CD8-positive, alpha-beta memory T cell (primary cell): ENCODE measurements at regions not wholly inside any gene's neighbourhood (a gene's known extent, or its start where the extent isn't known, plus 50 kb on each side); places are given as distances from the start of the nearest gene placed in this dataset.

ENCODE experiments used
- CTCF ChIA-PET: fragments of 350-600 bp; sonication (Branson Sonifier 250); formaldehyde crosslinking; loops from one replicate; lab custom pipeline; 2021; ENCODE audit warnings: antibody characterized with exemption; lab: Charles Lee
- POLR2A ChIA-PET: fragments of 350-600 bp; sonication (Branson Sonifier 250); formaldehyde crosslinking; loops from one replicate; lab custom pipeline; 2021; ENCODE audit warnings: antibody characterized with exemption; lab: Charles Lee
- DNase-seq, 5 donors: peaks; one replicate each; pipeline versions ENCODE4 v3.0.0 to v3.0.0-alpha.2; 2020 to 2022; ENCODE audit warnings: mixed read lengths in 1 of 5
- H3K27ac ChIP-seq: one replicate; pipeline ENCODE4 v1.7.0; 2013; ENCODE audit warnings: low read depth, mild to moderate bottlenecking, low read length, moderate library complexity
- H3K27me3 ChIP-seq: 2 replicates; pipeline ENCODE4 v1.7.0; 2013; ENCODE audit warnings: low read length, mild to moderate bottlenecking; ENCODE audit not compliant: insufficient read depth, poor library complexity, severe bottlenecking
- H3K36me3 ChIP-seq: 2 replicates; pipeline ENCODE4 v1.7.0; 2013; ENCODE audit warnings: mild to moderate bottlenecking, low read length, moderate library complexity; ENCODE audit not compliant: insufficient read depth
- H3K4me1 ChIP-seq: 2 replicates; pipeline ENCODE4 v1.7.0; 2013; ENCODE audit warnings: mild to moderate bottlenecking, low read length, moderate library complexity; ENCODE audit not compliant: insufficient read depth
- H3K4me3 ChIP-seq: 2 replicates; pipeline ENCODE4 v1.7.0; 2013; ENCODE audit warnings: mild to moderate bottlenecking, low read length
- H3K9me3 ChIP-seq: 2 replicates; pipeline ENCODE4 v1.7.0; 2013; ENCODE audit warnings: mild to moderate bottlenecking, low read length
- H3K27ac Mint-ChIP-seq, 8 donors: one replicate each; pipeline ENCODE4 v1.8.0; 2020 to 2021; ENCODE audit warnings: mixed read lengths in 8 of 8, mild to moderate bottlenecking in 6 of 8, inconsistent platforms in 3 of 8, moderate library complexity in 3 of 8
- H3K27me3 Mint-ChIP-seq, 2 donors: one replicate each; pipeline ENCODE4 v1.8.0; 2020 to 2021; ENCODE audit warnings: mixed read lengths in 2 of 2, mild to moderate bottlenecking in 1 of 2, moderate library complexity in 1 of 2
- H3K36me3 Mint-ChIP-seq, 3 donors: one replicate each; pipeline ENCODE4 v1.8.0; 2020 to 2021; ENCODE audit warnings: mixed read lengths in 3 of 3, inconsistent platforms in 1 of 3, mild to moderate bottlenecking in 1 of 3
- H3K4me1 Mint-ChIP-seq, 3 donors: one replicate each; pipeline ENCODE4 v1.8.0; 2020 to 2021; ENCODE audit warnings: mixed read lengths in 3 of 3, inconsistent platforms in 1 of 3, mild to moderate bottlenecking in 1 of 3
- H3K4me3 Mint-ChIP-seq, 7 donors: one replicate each; pipeline ENCODE4 v1.8.0; 2020 to 2021; ENCODE audit warnings: mixed read lengths in 7 of 7, mild to moderate bottlenecking in 6 of 7, moderate library complexity in 4 of 7, inconsistent platforms in 2 of 7
- H3K9me3 Mint-ChIP-seq, 5 donors: one replicate each; pipeline ENCODE4 v1.8.0; 2020 to 2022; ENCODE audit warnings: mixed read lengths in 5 of 5, mild to moderate bottlenecking in 3 of 5, moderate library complexity in 2 of 5, inconsistent platforms in 1 of 5

- Histone ChIP-seq H3K4me1 (no peaks in the 10 kb centered on the region), H3K27me3 (no peaks in the 10 kb centered on the region), H3K27ac (no peak overlapping the region), H3K4me3 (no peak overlapping the region), H3K9me3 (no peaks in the 10 kb centered on the region), H3K36me3 (no peaks in the 10 kb centered on the region)
- no peak overlapping the region for H3K4me3 Mint-ChIP-seq
- ChIA-PET CTCF (no interaction called here), POLR2A (no interaction called here)
- H3K36me3 Mint-ChIP-seq, result no peaks in the 10 kb centered on the region
- H3K4me1 Mint-ChIP-seq, result no peaks in the 10 kb centered on the region
- H3K27ac Mint-ChIP-seq, result no peak overlapping the region
- peaks cover 0 to 14% (median 3%) of the 10 kb centered on the region in 5 donors for H3K9me3 Mint-ChIP-seq
- DNase-seq, result no peak
- H3K27me3 Mint-ChIP-seq, result no peaks in the 10 kb centered on the region
Observed at GRCh38 chr10:83166344-83166743, 973.0 kb upstream of the GHITM start.

- H3K27me3 ChIP-seq, result no peaks in the 10 kb centered on the region
- no peaks in the 10 kb centered on the region for H3K4me1 ChIP-seq
- Mint-ChIP-seq H3K9me3 (peaks cover 0 to 18% (median 3%) of the 10 kb centered on the region in 5 donors), H3K4me3 (no peak overlapping the region), H3K36me3 (no peaks in the 10 kb centered on the region), H3K27ac (no peak overlapping the region), H3K27me3 (no peaks in the 10 kb centered on the region), H3K4me1 (no peaks in the 10 kb centered on the region)
- H3K27ac ChIP-seq, result no peak overlapping the region
- no peak for DNase-seq
- H3K9me3 ChIP-seq, result no peaks in the 10 kb centered on the region
- no peak overlapping the region for H3K4me3 ChIP-seq
- POLR2A ChIA-PET, result no interaction called here
- H3K36me3 ChIP-seq, result no peaks in the 10 kb centered on the region
- CTCF ChIA-PET, result no interaction called here
Observed at GRCh38 chr10:83167081-83167480, 972.2 kb upstream of the GHITM start.

GRCh38 chr10:83176901-83177300, 962.4 kb upstream of the GHITM start:
- Mint-ChIP-seq H3K27me3 (peaks cover 0 to 1% of the 10 kb centered on the region in 2 donors), H3K4me1 (no peaks in the 10 kb centered on the region), H3K4me3 (no peak overlapping the region), H3K27ac (no peak overlapping the region), H3K36me3 (no peaks in the 10 kb centered on the region), H3K9me3 (peaks cover 4 to 29% (median 18%) of the 10 kb centered on the region in 5 donors)
- H3K27me3 ChIP-seq, result no peaks in the 10 kb centered on the region
- H3K4me3 ChIP-seq, result no peak overlapping the region
- H3K9me3 ChIP-seq, result no peaks in the 10 kb centered on the region
- no peak for DNase-seq
- no peak overlapping the region for H3K27ac ChIP-seq
- ChIA-PET POLR2A (no interaction called here), CTCF (no interaction called here)
- H3K36me3 ChIP-seq, result no peaks in the 10 kb centered on the region
- no peaks in the 10 kb centered on the region for H3K4me1 ChIP-seq

- Mint-ChIP-seq H3K27ac (no peak overlapping the region), H3K4me1 (no peaks in the 10 kb centered on the region), H3K9me3 (peaks cover 4 to 26% (median 14%) of the 10 kb centered on the region in 5 donors), H3K4me3 (no peak overlapping the region), H3K27me3 (no peaks in the 10 kb centered on the region), H3K36me3 (no peaks in the 10 kb centered on the region)
- no peaks in the 10 kb centered on the region for H3K4me1 ChIP-seq
- H3K27me3 ChIP-seq, result no peaks in the 10 kb centered on the region
- no peaks in the 10 kb centered on the region for H3K9me3 ChIP-seq
- POLR2A ChIA-PET, result no interaction called here
- no peak for DNase-seq
- no peaks in the 10 kb centered on the region for H3K36me3 ChIP-seq
- no peak overlapping the region for H3K4me3 ChIP-seq
- H3K27ac ChIP-seq, result no peak overlapping the region
- CTCF ChIA-PET, result no interaction called here
Observed at GRCh38 chr10:83178526-83178925, 960.8 kb upstream of the GHITM start.

GRCh38 chr10:83179371-83179770, 959.9 kb upstream of the GHITM start:
- H3K27me3 ChIP-seq, result no peaks in the 10 kb centered on the region
- no peaks in the 10 kb centered on the region for H3K4me1 Mint-ChIP-seq
- H3K9me3 ChIP-seq, result no peaks in the 10 kb centered on the region
- no peak overlapping the region for H3K27ac Mint-ChIP-seq
- no peaks in the 10 kb centered on the region for H3K4me1 ChIP-seq
- H3K27ac ChIP-seq, result no peak overlapping the region
- no peak overlapping the region for H3K4me3 ChIP-seq
- H3K36me3 Mint-ChIP-seq, result no peaks in the 10 kb centered on the region
- H3K27me3 Mint-ChIP-seq, result no peaks in the 10 kb centered on the region
- no peak for DNase-seq
- H3K9me3 Mint-ChIP-seq, result peaks cover 4 to 19% (median 6%) of the 10 kb centered on the region in 5 donors
- ChIA-PET POLR2A (no interaction called here), CTCF (no interaction called here)
- no peaks in the 10 kb centered on the region for H3K36me3 ChIP-seq
- H3K4me3 Mint-ChIP-seq, result no peak overlapping the region

GRCh38 chr10:83182076-83182475, 957.2 kb upstream of the GHITM start:
- Mint-ChIP-seq H3K4me3 (no peak overlapping the region), H3K9me3 (peaks cover 3 to 23% (median 6%) of the 10 kb centered on the region in 5 donors), H3K27ac (no peak overlapping the region), H3K36me3 (no peaks in the 10 kb centered on the region), H3K27me3 (no peaks in the 10 kb centered on the region), H3K4me1 (no peaks in the 10 kb centered on the region)
- no peak overlapping the region for H3K27ac ChIP-seq
- no peaks in the 10 kb centered on the region for H3K9me3 ChIP-seq
- no peaks in the 10 kb centered on the region for H3K4me1 ChIP-seq
- no peak for DNase-seq
- CTCF ChIA-PET, result no interaction called here
- H3K4me3 ChIP-seq, result no peak overlapping the region
- no peaks in the 10 kb centered on the region for H3K27me3 ChIP-seq
- H3K36me3 ChIP-seq, result no peaks in the 10 kb centered on the region
- POLR2A ChIA-PET, result no interaction called here

GRCh38 chr10:83184641-83185040, 954.7 kb upstream of the GHITM start:
- Mint-ChIP-seq H3K4me1 (no peaks in the 10 kb centered on the region), H3K27me3 (no peaks in the 10 kb centered on the region), H3K36me3 (no peaks in the 10 kb centered on the region), H3K4me3 (no peak overlapping the region), H3K9me3 (peaks cover 2 to 26% (median 3%) of the 10 kb centered on the region in 5 donors), H3K27ac (no peak overlapping the region)
- Histone ChIP-seq H3K27me3 (no peaks in the 10 kb centered on the region), H3K9me3 (no peaks in the 10 kb centered on the region), H3K27ac (no peak overlapping the region), H3K4me3 (no peak overlapping the region), H3K4me1 (no peaks in the 10 kb centered on the region), H3K36me3 (no peaks in the 10 kb centered on the region)
- no peak for DNase-seq
- ChIA-PET POLR2A (no interaction called here), CTCF (no interaction called here)

GRCh38 chr10:83190614-83191013, 948.7 kb upstream of the GHITM start:
- Mint-ChIP-seq H3K4me1 (no peaks in the 10 kb centered on the region), H3K9me3 (peaks cover 0 to 21% (median 5%) of the 10 kb centered on the region in 5 donors), H3K27me3 (no peaks in the 10 kb centered on the region), H3K36me3 (no peaks in the 10 kb centered on the region), H3K4me3 (no peak overlapping the region), H3K27ac (no peak overlapping the region)
- H3K27ac ChIP-seq, result no peak overlapping the region
- H3K4me3 ChIP-seq, result no peak overlapping the region
- H3K36me3 ChIP-seq, result no peaks in the 10 kb centered on the region
- H3K9me3 ChIP-seq, result no peaks in the 10 kb centered on the region
- H3K27me3 ChIP-seq, result no peaks in the 10 kb centered on the region
- ChIA-PET CTCF (no interaction called here), POLR2A (no interaction called here)
- DNase-seq, result no peak
- no peaks in the 10 kb centered on the region for H3K4me1 ChIP-seq

- no peaks in the 10 kb centered on the region for H3K4me1 ChIP-seq
- ChIA-PET CTCF (no interaction called here), POLR2A (no interaction called here)
- Mint-ChIP-seq H3K4me1 (no peaks in the 10 kb centered on the region), H3K9me3 (peaks cover 0 to 5% (median 2%) of the 10 kb centered on the region in 5 donors), H3K27ac (no peak overlapping the region), H3K27me3 (no peaks in the 10 kb centered on the region), H3K4me3 (no peak overlapping the region), H3K36me3 (no peaks in the 10 kb centered on the region)
- H3K27me3 ChIP-seq, result no peaks in the 10 kb centered on the region
- no peak overlapping the region for H3K27ac ChIP-seq
- H3K9me3 ChIP-seq, result no peaks in the 10 kb centered on the region
- no peaks in the 10 kb centered on the region for H3K36me3 ChIP-seq
- no peak overlapping the region for H3K4me3 ChIP-seq
- DNase-seq, result no peak
Observed at GRCh38 chr10:83193026-83193425, 946.3 kb upstream of the GHITM start.
